K562 (cell line): ENCODE measurements at regions not wholly inside any gene's neighbourhood (a gene's known extent, or its start where the extent isn't known, plus 50 kb on each side); places are given as distances from the start of the nearest gene placed in this dataset.

Experiments used
- ATAC-seq: fragments of 200-7000 bp; cut with Tn5 transposase; 3 replicates; pipeline ENCODE4 v1.9.1; 2020; ENCODE audit warnings: moderate library complexity
- BruUV-seq: library from RNA; stranded (reverse); fragments of 400-500 nt; replicated peaks from 2 replicates; lab custom pipeline; 2021; lab: Mats Ljungman, UMichigan
- CTCF ChIA-PET: fragments of 300-600 bp; formaldehyde crosslinking; extraction: SDS; loops from one replicate; lab custom pipeline; 2021; ENCODE audit warnings: low intra/inter-chr PET ratio; lab: Yijun Ruan, JAX
- POLR2A ChIA-PET: fragments of 300-600, 350-650 bp; sonication (Branson Sonifier 250); formaldehyde crosslinking; extraction: SDS; loops from one replicate; lab custom pipeline; 2021; ENCODE audit warnings: antibody characterized with exemption, inconsistent platforms; lab: Yijun Ruan, JAX
- DNase-seq, 4 experiments: peaks; one replicate each; pipeline versions ENCODE4 v3.0.0 to v3.0.0-alpha.2; 2011 to 2018; ENCODE audit warnings: low spot score in 3 of 4, mixed read lengths in 3 of 4; ENCODE audit errors: extremely low read depth in 1 of 4
- FAIRE-seq: peaks from 2 replicates; lab custom pipeline; 2011; peaks lifted over from hg19 to GRCh38; lab: Jason Lieb, UNC
- H2AFZ ChIP-seq: 2 replicates; pipeline ENCODE4 v1.6.0; 2011; ENCODE audit warnings: low read depth, low read length, control low read depth, inconsistent platforms
- H3K27ac ChIP-seq: fragments of 200-600 bp; 3 replicates; pipeline ENCODE4 v1.8.0; 2011; ENCODE audit warnings: low read depth, mild to moderate bottlenecking, control low read depth, inconsistent platforms, low read length, moderate library complexity, mixed read lengths; ENCODE audit errors: extremely low read depth
- H3K27me3 ChIP-seq, 2 experiments: fragments of 300-600 bp in 1 of 2; 2 replicates in 1 of 2; 3 replicates in 1 of 2; pipeline versions ENCODE4 v1.6.0 to v1.8.0; 2011; ENCODE audit warnings: inconsistent platforms in 2 of 2, low read length in 2 of 2, mild to moderate bottlenecking in 1 of 2, mixed read lengths in 1 of 2, moderate library complexity in 1 of 2; ENCODE audit not compliant: control insufficient read depth in 2 of 2, insufficient read depth in 2 of 2
- H3K36me3 ChIP-seq: fragments of 300-600 bp; 3 replicates; pipeline ENCODE4 v1.8.0; 2011; ENCODE audit warnings: mild to moderate bottlenecking, low read length, inconsistent platforms; ENCODE audit not compliant: control insufficient read depth, insufficient read depth
- H3K4me1 ChIP-seq, 2 experiments: fragments of 200-600 bp in 1 of 2; replicated peaks in 1 of 2; 2 replicates in 1 of 2; 3 replicates in 1 of 2; pipeline versions ENCODE4 v1.5.1 to v1.8.0; 2011; ENCODE audit warnings: inconsistent platforms in 2 of 2, low read length in 2 of 2, mild to moderate bottlenecking in 1 of 2, mixed read lengths in 1 of 2, moderate library complexity in 1 of 2; ENCODE audit not compliant: control insufficient read depth in 2 of 2, insufficient read depth in 2 of 2
- H3K4me2 ChIP-seq: 2 replicates; pipeline ENCODE4 v1.6.1; 2011; ENCODE audit warnings: low read length, control low read depth, inconsistent platforms, mixed read lengths; ENCODE audit not compliant: insufficient read depth
- H3K4me3 ChIP-seq: fragments of 200-600 bp; sonication (generic), shearing (Covaris generic); 2 replicates; pipeline ENCODE4 v1.5.1; 2016; ENCODE audit warnings: control low read depth, inconsistent platforms
- H3K79me2 ChIP-seq: fragments of 200-600 bp; 3 replicates; pipeline ENCODE4 v1.8.0; 2011; ENCODE audit warnings: low read length, inconsistent platforms; ENCODE audit not compliant: control insufficient read depth, insufficient read depth
- H3K9ac ChIP-seq, 2 experiments: 2 replicates each; pipeline versions ENCODE4 v1.6.0 to v1.6.1; 2011; ENCODE audit warnings: low read depth in 2 of 2, low read length in 2 of 2, control low read depth in 1 of 2, inconsistent platforms in 1 of 2, mild to moderate bottlenecking in 1 of 2, mixed read lengths in 1 of 2; ENCODE audit not compliant: insufficient read depth in 1 of 2
- H3K9me1 ChIP-seq: one replicate; pipeline ENCODE4 v1.6.0; 2011; ENCODE audit warnings: inconsistent platforms, mild to moderate bottlenecking, low read length, moderate library complexity; ENCODE audit not compliant: control insufficient read depth, insufficient read depth
- H3K9me3 ChIP-seq: replicated peaks from 2 replicates; pipeline ENCODE4 v1.5.1; 2011; ENCODE audit warnings: low read depth, low read length, inconsistent platforms; ENCODE audit not compliant: control insufficient read depth, insufficient read depth
- H4K20me1 ChIP-seq: replicated peaks from 2 replicates; pipeline ENCODE4 v1.6.1; 2011; ENCODE audit warnings: low read length, inconsistent platforms, mixed read lengths; ENCODE audit not compliant: control insufficient read depth, insufficient read depth
- BRF1 ChIP-seq: IDR thresholded peaks from 3 replicates; pipeline ENCODE4 v1.6.1; 2011; ENCODE audit warnings: borderline replicate concordance, mild to moderate bottlenecking; ENCODE audit not compliant: insufficient read length; ENCODE audit errors: extremely low read depth
- EHMT2 ChIP-seq: fragments of 450-650 bp; IDR thresholded peaks from 2 replicates; pipeline ENCODE4 v1.6.1; 2018; ENCODE audit warnings: antibody characterized with exemption
- ELF1 ChIP-seq: fragments of 200-800 bp; sonication (Bioruptor generic); IDR thresholded peaks from 2 replicates; pipeline ENCODE4 v1.6.1; 2016; ENCODE audit warnings: missing genetic modification characterization, missing compliant biosample characterization
- HINFP ChIP-seq: fragments of 450-650 bp; conservative IDR thresholded peaks from 2 replicates; pipeline ENCODE4 v1.6.1; 2016; ENCODE audit warnings: missing genetic modification characterization, low read depth, mild to moderate bottlenecking, control low read depth, missing compliant biosample characterization
- MITF ChIP-seq: IDR thresholded peaks from 2 replicates; pipeline ENCODE4 v1.6.1; 2014; ENCODE audit warnings: antibody characterized with exemption
- SMARCA5 ChIP-seq: fragments of 450-650 bp; IDR thresholded peaks from 2 replicates; pipeline ENCODE4 v1.6.1; 2016
- TAF9B ChIP-seq: fragments of 450-650 bp; IDR thresholded peaks from 2 replicates; pipeline ENCODE4 v1.6.1; 2018; ENCODE audit warnings: mild to moderate bottlenecking; ENCODE audit not compliant: partially characterized antibody
- WGBS: fragments of 100-300 bp; shearing (Covaris generic); methylation state at CpG from one replicate; pipeline ENCODE4 v1.1.6; 2016; ENCODE audit warnings: low coverage, mixed read lengths; ENCODE audit not compliant: insufficient coverage; ENCODE audit errors: missing lambda C conversion rate; 5-methylcytosine and 5-hydroxymethylcytosine counted together
- in situ Hi-C: fragments of 300-500 bp; cut with MboI; formaldehyde crosslinking; loops from 4 replicates; pipeline ENCODE4 v1.15.0; 2018; ENCODE audit warnings: inconsistent platforms, mixed read lengths
- intact Hi-C: fragments of 100-400 bp; cut with micrococcal nuclease; formaldehyde crosslinking; loops from 2 replicates; pipeline ENCODE4 v1.14.2; 2022

GRCh38 chr2:234373060-234373459 is 123.8 kb downstream of the ARL4C start:
- no peak for TF ChIP-seq BRF1
- H3K4me1 ChIP-seq, result no peaks in the 10 kb centered on the region; a peak in 1 of 5 replicates
- H3K9me3 ChIP-seq, result no peaks in the 10 kb centered on the region
- no peak for DNase-seq
- peak overlapping the region; percentile 45; the same call in 1 of the 2 replicates for H2AFZ ChIP-seq
- ATAC-seq, result no peak
- intact Hi-C loops, result no loop called here
- H3K27ac ChIP-seq, result no peak overlapping the region
- FAIRE-seq, result no peak
- no peak overlapping the region for H3K9ac ChIP-seq
- H3K4me2 ChIP-seq, result no peak overlapping the region
- H3K79me2 ChIP-seq, result no peaks in the 10 kb centered on the region
- in situ Hi-C loops, result no loop called here
- ChIA-PET POLR2A (interaction anchor here (0.8 kb wide), 1 partner anchor 210 kb away, joined by 3 read pairs; no protein-coding TSS in a partner anchor), CTCF (no interaction called here)
- no peaks in the 10 kb centered on the region for H3K9me1 ChIP-seq
- no peaks in the 10 kb centered on the region for H3K27me3 ChIP-seq
- BruUV-seq, result no TSS peak
- no peak overlapping the region for H3K4me3 ChIP-seq
- H3K36me3 ChIP-seq, result no peaks in the 10 kb centered on the region
- H4K20me1 ChIP-seq, result no peaks in the 10 kb centered on the region
- WGBS, result 3% methylated on average over 4 of the region's 4 CpGs

GRCh38 chr2:234372506-234372905 is 124.4 kb downstream of the ARL4C start:
- POLR2A ChIA-PET, result interaction anchor here (0.8 kb wide), 1 partner anchor 210 kb away, joined by 3 read pairs; no protein-coding TSS in a partner anchor
- Histone ChIP-seq H3K27me3 (no peaks in the 10 kb centered on the region), H3K4me3 (no peak overlapping the region), H3K4me1 (no peaks in the 10 kb centered on the region; a peak in 1 of 5 replicates), H3K4me2 (no peak overlapping the region), H3K9me1 (no peaks in the 10 kb centered on the region), H3K9me3 (no peaks in the 10 kb centered on the region), H4K20me1 (no peaks in the 10 kb centered on the region), H3K36me3 (no peaks in the 10 kb centered on the region), H2AFZ (no peak overlapping the region), H3K79me2 (no peaks in the 10 kb centered on the region), H3K9ac (no peak overlapping the region), H3K27ac (no peak overlapping the region)
- in situ Hi-C loops, result no loop called here
- ATAC-seq (no peak), FAIRE-seq (no peak), DNase-seq (no peak)
- CTCF ChIA-PET, result no interaction called here
- intact Hi-C loops, result no loop called here
- BruUV-seq, result no TSS peak
- WGBS, result 0% methylated on average over 2 of the region's 2 CpGs
- TF ChIP-seq ELF1 (tag) (no peak), EHMT2 (no peak), SMARCA5 (no peak), MITF (no peak), HINFP (tag) (no peak), TAF9B (no peak)
